Suprapubic skin (tissue), 4 donors: ENCODE measurements at regions not wholly inside any gene's neighbourhood (a gene's known extent, or its start where the extent isn't known, plus 50 kb on each side); places are given as distances from the start of the nearest gene placed in this dataset.

Experiments
- DNase-seq, 2 donors: peaks; one replicate each; pipeline ENCODE4 v3.0.0-alpha.2; 2019; ENCODE audit warnings: low spot score in 2 of 2
- H3K27ac ChIP-seq: fragments of 200-600 bp; sonication (generic); one replicate; pipeline ENCODE4 v1.5.1; 2019
- H3K27me3 ChIP-seq: fragments of 200-600 bp; sonication (generic); one replicate; pipeline ENCODE4 v1.5.1; 2019
- H3K36me3 ChIP-seq: fragments of 200-600 bp; sonication (generic); one replicate; pipeline ENCODE4 v1.5.1; 2019
- H3K4me1 ChIP-seq: fragments of 200-600 bp; sonication (generic); one replicate; pipeline ENCODE4 v1.5.1; 2019
- H3K4me3 ChIP-seq: fragments of 200-600 bp; sonication (generic); one replicate; pipeline ENCODE4 v1.5.1; 2019; ENCODE audit warnings: mild to moderate bottlenecking
- H3K9me3 ChIP-seq: fragments of 200-600 bp; sonication (generic); one replicate; pipeline ENCODE4 v1.5.1; 2019
- EP300 ChIP-seq: sonication (generic); formaldehyde crosslinking; IDR thresholded peaks from one replicate; pipeline ENCODE4 v1.6.1; 2017; ENCODE audit warnings: antibody characterized with exemption
- POLR2A ChIP-seq, 2 donors: fragments of 450-650 bp; IDR thresholded peaks; one replicate each; pipeline ENCODE4 v1.6.1; 2017; ENCODE audit warnings: antibody characterized with exemption in 2 of 2, mild to moderate bottlenecking in 2 of 2, moderate library complexity in 2 of 2
- POLR2AphosphoS5 ChIP-seq, 3 donors: sonication (generic); formaldehyde crosslinking; IDR thresholded peaks; one replicate each; pipeline ENCODE4 v1.6.1; 2017; ENCODE audit warnings: antibody characterized with exemption in 3 of 3
- WGBS: methylation state at CpG from one replicate; pipeline ENCODE4 v1.1.5; 2018; 5-methylcytosine and 5-hydroxymethylcytosine counted together
- TF ChIP-seq, protein P1 (sequence below), 2 donors: fragments of 200-600 bp in 1 of 2; fragments of 450-650 bp in 1 of 2; sonication (generic) in 1 of 2; IDR thresholded peaks; one replicate each; pipeline ENCODE4 v1.5.1; 2016 to 2019; ENCODE audit warnings: antibody characterized with exemption in 2 of 2, mild to moderate bottlenecking in 1 of 2, moderate library complexity in 1 of 2

DNA sequence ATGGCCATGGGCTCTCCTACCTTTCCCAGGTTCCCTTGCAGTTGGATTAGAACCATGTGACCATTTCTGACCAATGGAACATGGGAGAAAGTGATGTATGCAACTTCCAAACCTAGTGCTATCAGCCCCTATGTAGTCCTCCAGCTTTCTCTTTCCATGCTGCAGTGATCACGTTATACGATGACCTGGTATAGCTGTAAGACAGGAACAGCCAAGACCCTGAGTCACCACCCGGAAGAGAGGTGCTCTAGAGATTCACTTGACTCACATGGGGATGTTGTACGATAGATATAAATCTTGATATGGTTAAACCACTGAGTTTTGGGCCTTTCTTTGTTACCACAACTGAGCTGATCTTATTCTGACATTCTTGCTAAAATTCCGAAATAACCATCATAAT is 65.1 kb downstream of the NOG start:
- DNase-seq = no peak
- H3K27ac ChIP-seq = no peak overlapping the region
- peaks cover 9% of the 10 kb centered on the region for H3K9me3 ChIP-seq
- 93% methylated on average over 5 of the region's 5 CpGs for WGBS
- no peak for TF ChIP-seq POLR2AphosphoS5 (IDR thresholded peaks at IDR 0.05)
- no peak for TF ChIP-seq EP300
- no peak for TF ChIP-seq POLR2A (IDR thresholded peaks at IDR 0.05)
- TF ChIP-seq, protein P1, sequence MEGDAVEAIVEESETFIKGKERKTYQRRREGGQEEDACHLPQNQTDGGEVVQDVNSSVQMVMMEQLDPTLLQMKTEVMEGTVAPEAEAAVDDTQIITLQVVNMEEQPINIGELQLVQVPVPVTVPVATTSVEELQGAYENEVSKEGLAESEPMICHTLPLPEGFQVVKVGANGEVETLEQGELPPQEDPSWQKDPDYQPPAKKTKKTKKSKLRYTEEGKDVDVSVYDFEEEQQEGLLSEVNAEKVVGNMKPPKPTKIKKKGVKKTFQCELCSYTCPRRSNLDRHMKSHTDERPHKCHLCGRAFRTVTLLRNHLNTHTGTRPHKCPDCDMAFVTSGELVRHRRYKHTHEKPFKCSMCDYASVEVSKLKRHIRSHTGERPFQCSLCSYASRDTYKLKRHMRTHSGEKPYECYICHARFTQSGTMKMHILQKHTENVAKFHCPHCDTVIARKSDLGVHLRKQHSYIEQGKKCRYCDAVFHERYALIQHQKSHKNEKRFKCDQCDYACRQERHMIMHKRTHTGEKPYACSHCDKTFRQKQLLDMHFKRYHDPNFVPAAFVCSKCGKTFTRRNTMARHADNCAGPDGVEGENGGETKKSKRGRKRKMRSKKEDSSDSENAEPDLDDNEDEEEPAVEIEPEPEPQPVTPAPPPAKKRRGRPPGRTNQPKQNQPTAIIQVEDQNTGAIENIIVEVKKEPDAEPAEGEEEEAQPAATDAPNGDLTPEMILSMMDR (IDR thresholded peaks at IDR 0.05) = no peak
- H3K36me3 ChIP-seq = no peaks in the 10 kb centered on the region
- no peaks in the 10 kb centered on the region for H3K4me1 ChIP-seq
- peaks cover 4% of the 10 kb centered on the region for H3K27me3 ChIP-seq
- H3K4me3 ChIP-seq = no peak overlapping the region

DNA sequence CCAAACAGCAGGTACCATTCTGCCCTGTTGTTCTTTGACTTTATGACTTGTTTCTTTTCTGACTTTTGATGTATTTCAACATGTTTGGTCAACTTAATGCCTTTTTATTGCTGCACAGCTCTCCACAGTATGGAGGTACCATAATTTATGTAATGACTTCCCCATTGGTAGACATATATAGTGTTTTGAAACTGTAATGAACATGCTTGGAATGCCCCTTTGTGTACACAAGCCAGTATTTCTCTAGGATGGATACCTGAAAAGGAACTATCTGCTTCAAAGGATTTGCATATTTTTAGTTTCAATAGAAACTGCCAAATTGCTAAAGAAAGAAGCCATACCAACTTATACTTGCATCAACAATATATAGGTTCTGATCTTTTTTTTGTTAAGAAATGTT is 66.1 kb downstream of the NOG start:
- Histone ChIP-seq H3K4me1 (no peaks in the 10 kb centered on the region), H3K4me3 (no peak overlapping the region), H3K36me3 (no peaks in the 10 kb centered on the region), H3K27ac (no peak overlapping the region), H3K27me3 (peaks cover 7% of the 10 kb centered on the region), H3K9me3 (peaks cover 9% of the 10 kb centered on the region)
- no peak for TF ChIP-seq POLR2A (IDR thresholded peaks at IDR 0.05)
- TF ChIP-seq EP300 = no peak
- TF ChIP-seq POLR2AphosphoS5 (IDR thresholded peaks at IDR 0.05) = no peak
- TF ChIP-seq, protein P1 (IDR thresholded peaks at IDR 0.05) = no peak
- no peak for DNase-seq

DNA sequence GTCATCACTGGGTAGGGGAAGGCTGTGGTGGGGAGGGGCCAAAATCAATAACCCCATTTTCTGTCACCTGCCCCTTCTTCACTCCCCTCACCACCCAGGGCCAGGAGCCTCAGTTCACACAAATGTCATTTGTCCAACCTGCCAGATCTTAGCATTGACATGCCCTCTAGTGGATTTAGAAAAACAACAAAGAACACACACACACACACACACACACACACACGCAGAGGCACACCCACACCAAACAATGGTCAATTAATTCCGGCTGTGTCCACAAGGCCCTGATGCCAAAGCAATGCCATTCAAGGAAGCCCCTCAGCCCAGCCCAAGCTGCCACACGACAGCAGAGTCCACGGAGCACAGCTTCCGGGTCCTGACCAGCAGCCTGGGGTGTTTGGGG is 68.4 kb downstream of the NOG start:
- no peak for TF ChIP-seq POLR2AphosphoS5 (IDR thresholded peaks at IDR 0.05)
- TF ChIP-seq EP300 = no peak
- no peak for TF ChIP-seq POLR2A (IDR thresholded peaks at IDR 0.05)
- TF ChIP-seq, protein P1 (IDR thresholded peaks at IDR 0.05) = no peak
- peaks cover 12% of the 10 kb centered on the region for H3K27me3 ChIP-seq
- no peaks in the 10 kb centered on the region for H3K4me1 ChIP-seq
- 70% methylated on average over 5 of the region's 5 CpGs for WGBS
- no peak overlapping the region for H3K27ac ChIP-seq
- H3K9me3 ChIP-seq = no peaks in the 10 kb centered on the region
- no peak overlapping the region for H3K4me3 ChIP-seq
- H3K36me3 ChIP-seq = no peaks in the 10 kb centered on the region
- no peak for DNase-seq

DNA sequence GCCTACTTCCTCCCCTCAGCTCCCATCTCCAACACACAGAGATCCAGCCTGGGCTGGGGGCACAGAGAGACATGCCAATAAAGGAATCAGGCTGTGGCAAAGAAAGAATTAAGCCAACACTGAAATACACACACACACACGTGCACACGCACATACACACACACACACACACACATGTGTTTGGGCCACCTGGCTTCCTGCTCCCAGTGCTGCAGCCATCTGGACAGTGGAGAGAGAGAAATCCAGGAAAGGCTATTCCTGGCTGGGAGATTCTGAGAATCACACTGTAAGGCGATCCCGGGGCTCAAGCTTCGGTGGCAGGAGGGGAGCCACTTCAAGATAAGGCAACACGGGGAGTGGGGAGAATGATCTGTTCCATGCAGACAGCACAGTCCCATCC is 72.4 kb downstream of the NOG start:
- 60% methylated on average over 6 of the region's 6 CpGs for whole genome bisulfite sequencing
- Histone ChIP-seq H3K4me3 (no peak overlapping the region), H3K27me3 (peaks cover 12% of the 10 kb centered on the region), H3K36me3 (no peaks in the 10 kb centered on the region), H3K9me3 (no peaks in the 10 kb centered on the region), H3K27ac (no peak overlapping the region), H3K4me1 (no peaks in the 10 kb centered on the region)
- TF ChIP-seq, protein P1 (IDR thresholded peaks at IDR 0.05) = no peak
- no peak for TF ChIP-seq POLR2AphosphoS5 (IDR thresholded peaks at IDR 0.05)
- no peak for DNase-seq

DNA sequence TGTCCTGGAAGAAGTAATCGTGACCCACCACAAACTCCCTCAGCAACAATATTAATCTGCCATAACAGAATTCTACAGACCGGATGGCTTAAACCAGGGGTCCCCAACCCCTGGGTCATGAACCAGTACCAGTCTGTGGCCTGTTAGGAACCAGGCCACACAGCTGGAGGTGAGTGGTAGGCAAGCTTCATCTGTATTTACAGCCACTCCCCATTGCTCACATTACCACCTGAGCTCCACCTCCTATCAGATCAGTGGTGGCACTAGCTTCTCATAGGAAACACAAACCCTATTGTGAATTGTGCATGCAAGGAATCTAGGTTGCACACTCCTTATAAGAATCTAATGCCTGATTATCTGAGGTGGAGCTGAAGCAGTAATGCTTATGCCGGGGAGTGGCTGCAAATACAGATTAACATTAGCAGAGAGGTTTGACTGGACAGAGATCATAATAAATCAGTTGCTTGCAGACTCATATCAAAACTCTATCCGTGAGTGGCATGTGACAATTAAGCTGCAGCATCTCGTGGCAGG is 74.5 kb downstream of the NOG start:
- peaks cover 9% of the 10 kb centered on the region for H3K27me3 ChIP-seq
- H3K36me3 ChIP-seq = no peaks in the 10 kb centered on the region
- H3K9me3 ChIP-seq = no peaks in the 10 kb centered on the region
- WGBS = 66% methylated on average over 5 of the region's 5 CpGs
- H3K4me3 ChIP-seq = no peak overlapping the region
- no peaks in the 10 kb centered on the region for H3K4me1 ChIP-seq
- H3K27ac ChIP-seq = no peak overlapping the region
- TF ChIP-seq, protein P1 (IDR thresholded peaks at IDR 0.05) = no peak
- TF ChIP-seq POLR2AphosphoS5 (IDR thresholded peaks at IDR 0.05) (no peak), POLR2A (IDR thresholded peaks at IDR 0.05) (no peak), EP300 (no peak)
- no peak for DNase-seq
